SK-MEL-5 (cell line): ENCODE measurements at regions not wholly inside any gene's neighbourhood (a gene's known extent, or its start where the extent isn't known, plus 50 kb on each side); places are given as distances from the start of the nearest gene placed in this dataset.
"Not testable (repeated sequence)": the region's sequence is repeated elsewhere in the genome, so short reads cannot be mapped to it uniquely, and the experiment has no call there.

Source experiments
- DNase-seq: peaks from one replicate; pipeline ENCODE4 v3.0.0-alpha.2; 2016; ENCODE audit warnings: low read depth, low spot score
- in situ Hi-C: cut with HindIII; loops from 2 replicates; pipeline ENCODE4 v1.10.0; 2016; ENCODE audit warnings: low sequenced_read_pairs, high pct_unique_total_duplicates, low pct_unique_long_range_greater_than_20kb

DNA sequence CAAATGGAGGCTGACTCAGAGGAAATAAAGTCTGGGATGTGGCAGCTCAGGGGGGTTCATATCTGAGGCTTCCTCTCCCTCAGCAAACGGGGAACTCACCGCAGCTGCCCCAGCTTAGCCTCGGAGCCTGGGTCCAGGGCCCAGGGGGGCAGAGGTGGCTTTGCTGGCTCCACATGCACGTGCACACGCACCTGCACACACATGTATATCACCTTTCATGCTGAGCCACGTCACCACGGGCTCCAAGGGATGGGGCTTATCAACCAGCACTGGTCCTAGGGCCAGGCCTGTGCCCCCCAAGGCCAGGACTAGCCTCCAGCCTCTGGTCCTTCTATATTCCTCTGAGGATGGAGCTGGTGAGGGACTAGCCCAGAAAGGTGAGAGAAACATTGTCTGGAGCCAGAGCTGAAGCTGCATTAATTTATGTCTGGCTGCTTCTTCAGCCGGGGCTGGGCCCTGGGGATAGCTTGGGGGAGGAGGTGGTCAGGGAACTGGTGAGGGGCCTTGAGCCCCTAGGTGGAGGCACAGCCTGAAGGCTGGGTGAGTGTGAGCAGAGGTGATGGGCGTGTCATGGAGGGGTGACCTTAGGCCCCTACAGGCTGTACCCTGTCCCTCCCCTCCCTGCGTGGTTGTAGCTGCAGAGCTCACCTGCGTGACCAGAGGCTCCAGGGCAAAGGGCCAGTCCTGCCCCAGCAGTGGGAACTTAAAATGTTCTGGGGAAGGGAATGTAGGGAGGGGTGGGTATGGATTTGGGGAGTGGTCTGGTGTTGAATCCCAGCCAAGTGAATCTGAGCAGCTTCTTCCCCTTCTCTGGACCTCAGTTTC lies 520.8 kb downstream of the PTPRU start:
- DNase-seq = no peak
- in situ Hi-C loops = no loop called here

DNA sequence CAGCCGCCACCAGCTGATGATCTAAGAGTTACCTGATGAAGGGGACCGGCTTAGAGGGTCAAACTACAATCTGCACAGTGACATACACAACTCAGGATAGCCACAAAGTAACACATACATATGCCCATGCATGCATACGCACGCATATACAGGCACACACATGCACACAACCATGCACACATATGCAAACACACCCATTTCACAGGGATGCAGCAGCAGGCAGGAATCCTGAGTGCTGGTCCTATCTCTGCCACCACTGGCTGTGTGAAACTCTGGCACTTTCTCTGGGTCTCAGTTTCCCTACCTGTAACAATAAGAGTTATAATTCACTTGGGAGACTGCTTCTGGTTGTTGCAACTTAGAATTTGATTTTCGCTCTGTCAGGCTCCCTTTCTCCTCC lies 520.2 kb downstream of the PTPRU start:
- in situ Hi-C loops = no loop called here

DNA sequence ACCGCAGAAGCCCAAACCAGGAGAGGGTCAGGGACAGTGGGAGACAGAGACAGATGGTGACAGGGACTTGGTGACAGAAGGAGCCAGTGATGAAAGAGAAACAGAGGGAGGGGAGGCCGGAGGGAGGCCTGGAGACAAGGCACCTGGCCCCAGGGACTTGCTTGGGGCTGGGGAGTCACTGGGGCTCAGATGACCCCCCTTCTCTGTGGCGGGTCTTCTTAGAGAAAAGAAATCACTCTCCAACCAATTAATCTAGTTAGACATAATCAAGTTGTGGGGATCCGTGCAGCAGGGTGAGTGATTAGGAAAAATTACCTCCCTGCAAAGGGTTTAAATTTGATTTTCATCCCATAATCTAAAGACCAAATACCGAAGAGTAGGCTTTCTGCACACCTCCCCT lies 519.8 kb downstream of the PTPRU start:
- DNase-seq = no peak
- in situ Hi-C loops = no loop called here

More for the DNA sequence above, 520.2 kb downstream of the PTPRU start:
- no peak for DNase-seq

DNA sequence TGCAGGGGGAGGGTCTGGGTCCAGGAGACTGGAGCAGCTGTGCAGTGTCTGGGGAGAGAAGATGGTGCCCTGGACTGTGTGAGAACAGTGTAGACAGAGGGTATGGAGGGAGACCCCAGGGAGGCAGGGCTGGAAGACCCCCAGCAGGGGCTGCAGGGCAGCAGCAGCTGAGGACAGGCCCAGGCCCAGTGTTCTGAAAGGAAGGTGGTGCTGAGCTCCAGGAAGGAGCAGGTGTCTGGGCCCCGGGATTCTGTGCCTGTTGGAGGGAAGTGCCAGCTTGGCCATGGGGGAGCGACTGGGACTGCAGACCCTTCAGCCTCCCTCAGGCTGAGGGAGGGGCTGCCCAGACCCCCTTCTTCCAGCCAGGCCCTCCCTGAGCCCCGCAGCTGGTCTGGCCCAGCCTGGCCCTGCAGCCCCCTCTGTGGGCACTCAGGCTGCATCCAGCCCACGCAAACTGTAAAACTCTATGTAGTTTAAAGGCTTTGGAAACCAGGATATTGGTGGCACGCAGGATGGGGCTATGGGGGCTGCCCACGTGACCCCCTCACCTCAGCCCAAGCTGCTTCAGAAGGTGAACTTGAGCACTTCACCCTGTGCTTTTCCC lies 519.2 kb downstream of the PTPRU start:
- in situ Hi-C loops, DNase-seq: not testable (repeated sequence)

DNA sequence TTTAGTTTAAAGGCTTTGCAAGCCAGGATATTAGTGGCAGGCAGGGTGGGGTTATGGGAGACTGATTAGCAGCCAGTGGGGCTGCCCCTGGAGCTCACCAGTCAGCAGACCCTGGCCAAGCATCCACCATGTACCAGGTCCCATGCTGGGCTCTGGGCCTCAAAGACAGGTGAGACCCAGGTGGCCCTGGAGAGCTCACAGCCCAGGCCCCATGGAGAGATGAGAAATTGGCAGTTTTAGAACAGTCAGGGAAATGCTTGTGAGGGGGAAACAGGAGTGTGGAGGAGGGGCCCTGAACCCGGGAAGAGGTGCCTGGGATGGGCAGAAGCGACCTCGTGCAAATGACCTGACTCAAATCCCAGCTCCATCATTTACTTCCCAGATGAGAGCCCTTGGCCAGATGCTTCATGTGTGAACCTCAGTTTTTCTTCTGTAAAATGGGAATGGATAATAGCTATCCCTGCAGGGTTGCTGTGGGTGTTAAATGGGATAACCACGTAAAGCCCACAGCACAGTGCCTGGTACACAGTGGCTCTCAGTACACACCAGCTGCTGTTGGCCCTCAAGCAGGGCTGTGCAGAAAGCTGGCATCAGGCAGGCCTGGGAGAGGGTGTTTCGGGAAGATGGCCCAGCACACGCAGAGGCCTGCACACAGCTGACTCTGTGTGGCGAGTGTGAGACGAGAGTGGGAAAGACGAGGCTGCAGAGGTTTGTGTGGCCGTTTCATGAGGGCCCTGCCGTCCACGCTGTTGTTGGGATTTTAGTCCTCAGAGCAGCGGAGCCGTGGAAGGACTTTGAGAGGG lies 518.5 kb downstream of the PTPRU start:
- in situ Hi-C loops = no loop called here
- DNase-seq = no peak

DNA sequence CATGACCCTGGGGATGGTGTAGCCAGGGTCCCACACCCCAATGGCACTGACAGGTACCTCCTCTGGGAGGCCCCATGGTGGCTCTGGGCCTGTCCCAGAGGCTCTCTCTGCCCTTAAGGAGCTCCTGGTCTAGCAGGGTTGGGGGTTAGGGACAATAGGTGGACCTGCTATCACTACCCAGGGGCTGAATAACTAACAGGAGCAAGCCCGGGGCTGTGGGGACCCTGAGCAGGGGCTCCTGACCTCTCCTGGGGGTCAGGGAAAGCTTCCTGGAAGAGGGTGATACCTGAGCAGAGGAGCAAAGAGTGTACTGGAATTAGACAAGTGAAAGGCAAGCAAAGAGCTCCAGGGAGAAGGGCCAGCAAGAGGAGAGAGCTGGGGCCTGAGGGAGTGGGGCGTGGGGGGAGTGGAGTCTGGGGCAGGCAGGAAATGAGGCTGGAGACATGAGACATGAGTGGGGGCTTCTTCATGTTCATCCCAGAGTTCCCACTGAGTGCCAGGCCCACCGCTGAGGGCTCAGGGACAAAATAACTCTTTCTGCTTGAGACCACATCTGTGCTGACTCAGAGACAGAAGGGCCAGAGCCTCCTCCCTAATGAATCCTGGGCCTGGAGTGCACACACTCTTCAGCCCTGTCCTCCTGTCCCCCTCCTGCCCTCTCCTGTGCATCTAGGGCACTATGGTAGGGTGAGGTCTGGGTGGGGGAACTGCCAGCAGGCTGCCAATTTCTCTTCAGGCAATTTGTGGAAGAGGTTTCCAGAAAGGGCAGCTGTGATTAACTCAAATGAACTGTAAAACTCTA lies 517.6 kb downstream of the PTPRU start:
- no peak for DNase-seq
- in situ Hi-C loops = no loop called here

DNA sequence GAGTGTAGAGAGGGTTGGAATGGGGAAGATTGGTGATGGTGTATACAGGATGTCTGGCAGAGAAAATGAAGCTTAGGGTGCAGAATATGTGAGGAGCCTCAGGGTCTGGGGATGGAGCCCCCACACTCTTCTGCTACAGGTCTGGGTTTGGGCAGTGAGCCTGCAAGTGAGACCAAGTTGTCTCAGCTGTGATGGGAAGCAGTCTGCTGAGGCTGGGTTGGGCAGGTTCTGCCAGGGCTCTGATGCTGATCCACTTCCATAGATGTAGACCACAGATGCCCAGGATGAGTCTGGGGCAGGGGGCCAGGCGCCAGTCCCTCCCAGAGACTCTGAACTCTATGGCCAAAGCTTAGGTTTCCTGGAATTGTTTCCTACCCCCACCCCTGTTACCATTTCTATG lies 516.9 kb downstream of the PTPRU start:
- in situ Hi-C loops = no loop called here
- no peak for DNase-seq

DNA sequence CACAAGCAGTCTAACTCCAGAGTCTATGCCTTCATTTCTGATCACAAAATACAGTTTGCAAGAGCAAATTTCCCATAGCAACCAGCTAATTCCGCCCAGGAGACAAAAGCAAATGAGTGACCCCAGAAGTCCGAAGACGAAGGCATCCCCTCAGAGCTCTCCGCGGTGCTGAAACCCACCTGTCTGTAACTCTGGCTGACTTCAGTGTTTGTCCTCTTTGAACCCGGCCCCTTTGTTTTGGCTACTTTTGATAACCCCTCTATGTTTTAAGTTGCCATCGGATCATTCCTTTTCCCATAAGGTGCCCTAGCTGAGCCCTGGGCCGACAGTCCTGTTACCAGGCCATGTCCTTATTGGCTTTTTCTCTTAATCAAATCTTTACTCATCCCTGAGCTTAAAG lies 515.8 kb downstream of the PTPRU start:
- in situ Hi-C loops = no loop called here
- DNase-seq = no peak

DNA sequence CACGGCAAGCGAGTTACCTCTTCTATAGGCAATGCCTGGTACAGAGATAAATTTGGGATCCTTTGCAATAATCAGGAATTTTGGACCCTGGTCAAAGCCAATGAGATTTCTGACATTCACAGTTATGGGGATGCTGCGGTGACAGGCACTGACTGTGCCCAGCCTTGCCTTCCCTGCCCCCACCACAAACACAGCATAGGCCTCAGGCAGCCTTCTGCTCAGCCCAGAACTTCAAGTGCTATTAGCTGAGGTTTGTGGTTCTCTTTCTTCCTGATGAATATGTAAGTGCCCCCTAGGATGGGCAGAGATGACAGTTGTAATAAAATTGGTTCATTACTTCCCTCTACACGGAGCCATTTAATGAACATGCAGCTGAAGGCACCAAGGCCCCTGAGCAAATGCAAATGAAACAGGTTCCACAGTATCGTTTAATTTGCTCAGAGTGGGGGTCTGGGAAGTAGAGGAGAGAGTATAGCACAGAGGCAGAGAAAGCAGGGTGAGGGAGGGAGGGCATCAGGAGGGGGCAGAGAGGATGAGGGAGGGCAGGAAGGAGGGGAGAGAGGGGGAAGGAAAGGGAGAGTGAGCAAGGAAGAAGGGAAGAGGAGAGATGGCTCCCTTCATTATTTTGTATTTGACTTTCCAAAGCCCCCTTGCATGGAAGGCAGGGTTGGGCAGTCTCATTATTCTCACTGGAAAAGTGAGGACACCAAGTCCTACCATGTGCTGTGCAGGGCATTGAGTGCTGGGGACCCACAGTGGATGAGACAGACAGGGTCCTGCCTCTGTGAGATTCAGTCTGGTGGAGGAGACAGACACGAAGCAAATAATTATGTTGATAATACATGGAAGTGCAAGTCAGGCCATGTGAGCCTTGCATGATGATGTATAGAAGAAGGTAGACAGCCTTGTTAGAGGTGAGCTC lies 513.0 kb downstream of the PTPRU start:
- in situ Hi-C loops = no loop called here
- DNase-seq = no peak

DNA sequence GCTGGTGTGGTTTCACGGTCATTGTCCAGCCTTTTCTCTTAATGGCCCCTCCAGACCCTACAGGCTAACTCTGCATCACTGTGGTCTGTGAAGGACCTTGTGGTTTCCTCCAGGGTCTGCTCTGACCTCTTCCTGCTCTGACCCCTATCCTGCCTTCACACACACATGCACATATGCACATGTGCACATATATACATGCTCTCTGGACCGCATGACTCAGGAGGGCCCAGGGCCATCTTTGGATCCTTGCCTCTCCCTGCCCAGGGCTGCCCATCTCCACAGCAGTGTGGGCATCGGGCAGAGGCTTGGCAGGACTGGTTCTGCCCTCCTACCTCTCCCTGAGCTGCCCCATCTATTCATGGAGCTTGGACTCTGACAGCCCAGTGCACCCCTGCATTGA lies 510.9 kb downstream of the PTPRU start:
- in situ Hi-C loops = no loop called here
- DNase-seq = no peak

DNA sequence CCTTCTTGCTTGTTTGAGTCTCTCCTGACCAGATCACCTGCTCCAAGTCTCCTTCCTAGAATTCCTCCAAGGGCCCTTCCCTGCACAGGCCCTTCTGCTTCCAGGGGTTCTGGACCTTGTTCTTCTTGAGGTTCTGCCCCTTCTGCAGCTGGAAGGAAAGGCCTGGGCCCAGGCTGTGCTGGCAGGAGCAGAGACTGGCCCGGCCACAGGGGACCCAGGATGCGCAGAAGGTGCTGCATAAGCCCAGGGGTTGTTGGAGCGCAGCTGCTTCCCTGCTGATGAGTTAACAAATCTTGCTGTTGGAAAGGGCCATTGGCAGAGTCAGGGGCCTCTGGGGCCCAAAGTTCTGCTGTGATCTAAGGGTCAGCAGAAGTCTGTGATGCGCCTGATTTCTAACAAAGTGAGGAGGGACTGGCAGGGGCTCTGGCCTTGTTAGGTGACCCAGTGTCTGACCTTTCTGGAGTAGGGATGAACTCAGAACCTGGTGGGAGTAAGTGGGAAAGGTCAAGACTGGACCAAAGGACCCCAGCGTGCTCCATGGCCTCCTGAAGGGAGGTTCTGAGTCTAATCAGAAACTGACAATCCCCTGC lies 509.8 kb downstream of the PTPRU start:
- DNase-seq = no peak
- in situ Hi-C loops = no loop called here

DNA sequence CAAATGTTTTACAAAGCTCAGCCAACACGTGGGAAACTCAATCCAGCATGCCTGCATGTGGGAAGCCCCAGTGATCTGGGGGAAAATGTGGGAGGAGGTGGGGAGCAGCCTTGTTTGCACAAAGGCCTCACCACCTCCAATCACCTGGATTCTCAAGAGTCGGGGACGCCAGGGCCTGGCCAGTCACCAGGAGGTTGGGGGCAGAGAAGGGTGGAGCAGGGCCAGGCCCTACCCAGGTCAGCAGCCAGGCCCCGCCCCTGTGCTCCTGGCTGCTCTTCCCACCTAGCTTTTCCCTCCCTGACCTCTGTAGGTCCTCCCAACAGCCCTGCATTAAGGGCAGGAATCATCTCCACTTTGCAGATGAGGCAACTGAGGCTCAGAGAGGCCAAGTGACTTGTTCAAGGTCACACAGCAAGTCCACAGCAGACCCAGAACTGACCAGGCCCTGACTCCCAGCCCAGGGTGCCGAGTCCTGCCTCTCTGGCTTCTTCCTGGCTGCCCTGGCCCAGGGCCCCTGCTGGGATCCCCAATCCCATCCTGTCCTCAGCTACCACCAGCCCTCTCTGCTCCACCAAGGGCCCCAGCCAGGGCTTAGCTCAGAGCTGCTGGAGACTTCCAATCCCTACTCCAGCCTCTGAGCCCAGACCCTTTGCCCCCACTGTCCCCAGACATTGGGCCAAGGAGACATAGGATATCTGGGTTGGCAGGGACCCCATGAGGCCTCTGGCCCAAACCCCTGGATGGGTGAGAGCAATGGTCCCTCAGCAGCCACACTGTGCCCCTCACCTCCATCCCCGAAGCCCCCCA lies 508.6 kb downstream of the PTPRU start:
- DNase-seq = no peak
- in situ Hi-C loops = no loop called here

DNA sequence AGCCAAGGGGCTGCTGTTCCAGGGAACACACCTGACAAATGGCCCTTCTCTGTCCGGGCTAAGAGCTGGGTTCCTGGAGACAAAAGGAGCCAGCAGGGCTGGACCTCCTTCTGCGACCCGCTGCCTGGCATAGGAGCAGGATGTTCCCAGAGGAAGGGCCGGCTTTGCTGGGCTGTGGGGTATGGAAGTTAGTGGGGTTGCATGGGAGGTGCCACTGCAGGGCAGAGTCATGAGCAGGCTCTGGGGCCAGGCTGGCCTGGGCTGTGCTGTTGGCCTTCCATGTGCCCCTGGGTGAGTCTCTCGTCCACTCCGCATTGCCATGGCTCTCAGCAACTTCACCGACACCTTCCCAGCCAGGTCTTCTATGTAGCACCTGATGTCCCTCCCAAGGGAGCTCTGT lies 507.6 kb downstream of the PTPRU start:
- no peak for DNase-seq
- in situ Hi-C loops = no loop called here

DNA sequence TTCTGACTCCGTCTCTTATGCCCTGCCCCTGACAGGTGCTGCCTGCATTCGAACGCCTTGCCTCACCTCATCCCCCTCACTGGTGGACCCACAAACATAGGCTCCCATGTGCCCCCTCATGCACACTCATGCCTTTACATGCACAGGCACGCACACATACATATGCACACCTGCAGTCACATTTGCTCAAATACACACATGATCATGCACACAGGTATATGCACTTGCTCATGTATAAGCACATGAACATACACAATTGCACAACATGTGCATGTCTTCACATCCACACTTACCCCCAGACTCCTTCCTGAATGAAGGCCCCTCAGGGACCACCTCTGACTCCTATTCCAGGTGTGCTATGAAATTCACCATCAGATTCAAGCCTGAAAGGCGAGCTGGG lies 506.9 kb downstream of the PTPRU start:
- DNase-seq = no peak
- in situ Hi-C loops = no loop called here

DNA sequence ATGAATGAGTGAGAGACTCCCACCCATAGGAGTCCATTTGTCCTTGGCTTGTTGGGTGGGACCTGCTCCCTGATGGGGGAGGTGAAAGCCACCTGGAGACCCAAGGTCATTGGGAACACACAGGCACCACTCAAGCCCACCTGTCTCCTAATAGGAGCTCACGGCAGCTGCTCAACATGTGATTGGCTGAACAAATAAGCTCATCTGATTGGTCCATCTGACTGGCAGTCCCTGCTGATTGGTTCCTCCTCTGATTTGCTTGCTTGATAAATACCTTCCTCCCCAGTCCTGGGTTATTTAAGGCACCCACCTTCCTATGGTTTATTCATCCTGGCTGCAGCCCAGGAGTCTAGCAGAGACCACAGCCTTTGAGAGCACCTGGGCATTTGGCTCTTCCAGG lies 502.9 kb downstream of the PTPRU start:
- no peak for DNase-seq
- in situ Hi-C loops = no loop called here
